ENCODE measurements at regions not wholly inside any gene's neighbourhood (a gene's known extent, or its start where the extent isn't known, plus 50 kb on each side); places are given as distances from the start of the nearest gene placed in this dataset.

- TF ChIP-seq CTCF (IDR thresholded peaks at IDR 0.05) (no peak), POLR2A (IDR thresholded peaks at IDR 0.05) (no peak), EP300 (IDR thresholded peaks at IDR 0.05) (no peak)
These were observed 146.3 kb upstream of the B3GAT1 start for GRCh38 chr11:134558258-134558835.
